GM12878 (cell line): ENCODE measurements at regions not wholly inside any gene's neighbourhood (a gene's known extent, or its start where the extent isn't known, plus 50 kb on each side); places are given as distances from the start of the nearest gene placed in this dataset.

ENCODE experiments used
- SP1 ChIP-seq: IDR thresholded peaks from one replicate; pipeline ENCODE4 v1.6.1; 2011; ENCODE audit warnings: low read depth, low read length
- TF ChIP-seq, protein P1 (sequence below), 3 experiments: IDR thresholded peaks in 2 of 3; conservative IDR thresholded peaks in 1 of 3; 2 replicates each; pipeline ENCODE4 v1.5.1; 2011; ENCODE audit warnings: low read depth in 3 of 3, low read length in 3 of 3, mild to moderate bottlenecking in 3 of 3, control low read depth in 2 of 3, moderate library complexity in 2 of 3, inconsistent platforms in 1 of 3, mixed read lengths in 1 of 3; ENCODE audit not compliant: control insufficient read depth in 2 of 3, insufficient read depth in 1 of 3; ENCODE audit errors: extremely low read depth in 1 of 3

DNA sequence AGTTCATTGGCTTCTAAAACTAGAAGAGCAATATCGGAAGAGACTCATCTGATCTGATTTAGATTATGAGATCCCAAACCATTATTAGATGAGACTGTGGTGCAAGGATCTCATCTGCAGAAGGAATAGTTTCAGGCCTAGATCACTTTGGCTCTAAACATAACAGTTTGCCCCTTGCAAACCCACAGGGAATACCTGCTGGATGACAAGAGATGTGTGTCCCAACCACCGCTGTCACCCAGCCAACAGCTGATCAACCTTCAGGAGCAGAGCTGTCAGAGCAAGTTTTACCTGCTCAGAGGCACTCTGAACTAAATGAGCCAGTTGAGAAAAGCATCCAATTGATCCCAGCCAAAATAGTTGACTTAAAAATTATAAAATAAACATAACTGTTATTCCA lies 64.0 kb upstream of the ST3GAL6 start:
- TF ChIP-seq, protein P1, sequence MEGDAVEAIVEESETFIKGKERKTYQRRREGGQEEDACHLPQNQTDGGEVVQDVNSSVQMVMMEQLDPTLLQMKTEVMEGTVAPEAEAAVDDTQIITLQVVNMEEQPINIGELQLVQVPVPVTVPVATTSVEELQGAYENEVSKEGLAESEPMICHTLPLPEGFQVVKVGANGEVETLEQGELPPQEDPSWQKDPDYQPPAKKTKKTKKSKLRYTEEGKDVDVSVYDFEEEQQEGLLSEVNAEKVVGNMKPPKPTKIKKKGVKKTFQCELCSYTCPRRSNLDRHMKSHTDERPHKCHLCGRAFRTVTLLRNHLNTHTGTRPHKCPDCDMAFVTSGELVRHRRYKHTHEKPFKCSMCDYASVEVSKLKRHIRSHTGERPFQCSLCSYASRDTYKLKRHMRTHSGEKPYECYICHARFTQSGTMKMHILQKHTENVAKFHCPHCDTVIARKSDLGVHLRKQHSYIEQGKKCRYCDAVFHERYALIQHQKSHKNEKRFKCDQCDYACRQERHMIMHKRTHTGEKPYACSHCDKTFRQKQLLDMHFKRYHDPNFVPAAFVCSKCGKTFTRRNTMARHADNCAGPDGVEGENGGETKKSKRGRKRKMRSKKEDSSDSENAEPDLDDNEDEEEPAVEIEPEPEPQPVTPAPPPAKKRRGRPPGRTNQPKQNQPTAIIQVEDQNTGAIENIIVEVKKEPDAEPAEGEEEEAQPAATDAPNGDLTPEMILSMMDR (IDR thresholded peaks at IDR 0.05 in 2 of 3, conservative IDR thresholded peaks at IDR 0.05 in 1 of 3; ENCODE audit: control insufficient read depth in 2 of 3, extremely low read depth in 1 of 3, insufficient read depth in 1 of 3, low read depth in 3 of 3, low read length in 3 of 3): no peak
- TF ChIP-seq SP1: no peak
